ENCODE measurements at regions not wholly inside any gene's neighbourhood (a gene's known extent, or its start where the extent isn't known, plus 50 kb on each side); places are given as distances from the start of the nearest gene placed in this dataset.
"Not testable (repeated sequence)": the region's sequence is repeated elsewhere in the genome, so short reads cannot be mapped to it uniquely, and the experiment has no call there.

- DNase-seq = no peak
These were observed 116.5 kb upstream of the OTOS start for GRCh38 chr2:240256704-240257637.

GRCh38 chr2:240257940-240258580 lies 117.6 kb upstream of the OTOS start:
- DNase-seq = no peak

DNA sequence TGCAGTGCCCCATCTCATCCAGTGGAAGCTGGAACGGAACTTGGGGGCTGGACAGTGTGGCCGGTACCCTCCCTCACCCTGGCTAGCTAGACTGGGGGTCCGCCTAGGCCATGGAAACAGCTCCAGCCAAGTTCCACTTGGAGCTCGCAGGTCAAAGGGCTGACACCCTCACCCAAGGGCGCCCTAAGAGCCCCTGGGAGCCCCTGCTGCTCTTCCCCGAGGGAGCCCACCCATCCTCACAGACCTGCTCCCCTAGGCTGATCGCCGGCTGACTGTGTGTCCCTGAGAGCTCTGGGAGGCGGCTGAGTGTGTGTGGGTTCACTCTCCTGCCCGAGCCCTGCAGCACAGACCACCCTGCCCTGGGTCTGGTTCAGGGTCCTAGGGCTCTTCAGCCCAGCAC lies 118.2 kb upstream of the OTOS start:
- no peak for DNase-seq

GRCh38 chr2:240259201-240259923 lies 118.9 kb upstream of the OTOS start:
- no peak for DNase-seq

DNA sequence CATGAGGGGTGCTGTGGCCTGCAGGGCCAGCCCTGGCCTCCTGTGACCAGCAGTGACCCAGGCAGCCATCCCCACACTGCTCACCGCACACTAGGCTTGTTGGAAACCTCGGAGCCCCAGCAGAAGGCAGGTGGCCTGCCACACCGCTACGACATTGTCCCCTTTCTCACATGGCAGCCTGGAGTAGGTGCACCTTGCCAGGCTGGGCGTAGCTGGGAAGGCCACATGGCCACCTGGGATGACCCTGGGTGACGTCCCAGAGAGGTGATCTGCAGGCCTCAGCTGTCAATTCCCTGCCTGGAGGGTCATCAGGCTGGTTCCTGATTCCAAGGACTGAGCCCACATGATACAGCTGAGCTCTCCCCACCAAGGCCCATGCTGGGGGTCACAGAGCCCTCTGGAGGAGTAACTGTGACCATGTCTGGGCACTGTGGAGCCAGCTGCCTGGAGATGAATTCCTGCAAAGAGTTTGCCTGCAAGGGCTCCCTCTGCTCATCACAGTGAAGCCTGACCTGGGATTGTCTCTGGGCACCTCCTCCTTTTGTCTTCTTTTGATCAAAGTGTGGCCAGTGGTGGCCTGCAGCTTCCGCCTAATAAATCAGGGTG lies 119.6 kb upstream of the OTOS start:
- DNase-seq = no peak

- no peak for DNase-seq
These were observed 120.2 kb upstream of the OTOS start for GRCh38 chr2:240260664-240261063.

DNA sequence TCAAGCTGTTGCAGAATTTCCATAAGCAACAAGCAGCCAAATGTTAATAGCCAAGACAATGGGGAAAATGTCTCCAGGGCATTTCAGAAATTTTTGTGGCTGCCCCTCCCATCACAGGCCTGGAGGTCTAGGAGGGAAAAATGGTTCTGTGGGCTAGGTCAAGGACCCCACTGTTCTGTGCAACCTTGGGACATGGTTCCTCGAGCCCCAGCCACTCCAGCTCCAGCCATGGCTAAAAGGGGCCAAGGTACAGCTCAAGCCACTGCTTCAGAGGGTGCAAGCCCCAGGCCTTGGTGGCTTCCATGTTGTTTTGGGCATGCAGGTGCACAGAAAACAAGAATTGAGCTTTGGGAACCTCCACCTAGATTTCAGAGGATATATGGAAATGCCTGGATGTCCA lies 122.1 kb upstream of the OTOS start:
- not testable (repeated sequence) for DNase-seq

GRCh38 chr2:240269380-240269779 lies 128.9 kb upstream of the OTOS start:
- DNase-seq = no peak

GRCh38 chr2:240269886-240270285 lies 129.4 kb upstream of the OTOS start:
- DNase-seq = no peak

- no peak for DNase-seq
These were observed 131.4 kb upstream of the OTOS start for GRCh38 chr2:240271716-240272341.

DNA sequence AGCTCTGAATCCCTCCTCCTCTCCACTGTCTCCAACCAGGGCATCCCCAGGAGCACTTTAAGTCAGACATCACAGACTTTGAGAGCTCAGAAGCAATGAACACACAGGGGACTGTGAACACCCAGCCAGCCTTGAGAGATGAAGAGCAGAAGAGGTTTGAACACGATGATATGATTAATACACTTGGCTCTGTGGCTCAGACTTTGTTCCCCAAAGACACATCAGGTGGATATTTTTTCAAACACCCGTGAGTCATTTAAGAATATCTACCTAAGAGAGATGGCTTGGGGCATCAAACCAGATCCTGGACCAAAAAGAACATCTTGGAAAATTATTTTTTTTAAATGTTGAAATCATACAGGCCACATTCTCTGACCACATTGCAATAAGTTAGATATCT lies 134.9 kb upstream of the OTOS start:
- DNase-seq = no peak

DNA sequence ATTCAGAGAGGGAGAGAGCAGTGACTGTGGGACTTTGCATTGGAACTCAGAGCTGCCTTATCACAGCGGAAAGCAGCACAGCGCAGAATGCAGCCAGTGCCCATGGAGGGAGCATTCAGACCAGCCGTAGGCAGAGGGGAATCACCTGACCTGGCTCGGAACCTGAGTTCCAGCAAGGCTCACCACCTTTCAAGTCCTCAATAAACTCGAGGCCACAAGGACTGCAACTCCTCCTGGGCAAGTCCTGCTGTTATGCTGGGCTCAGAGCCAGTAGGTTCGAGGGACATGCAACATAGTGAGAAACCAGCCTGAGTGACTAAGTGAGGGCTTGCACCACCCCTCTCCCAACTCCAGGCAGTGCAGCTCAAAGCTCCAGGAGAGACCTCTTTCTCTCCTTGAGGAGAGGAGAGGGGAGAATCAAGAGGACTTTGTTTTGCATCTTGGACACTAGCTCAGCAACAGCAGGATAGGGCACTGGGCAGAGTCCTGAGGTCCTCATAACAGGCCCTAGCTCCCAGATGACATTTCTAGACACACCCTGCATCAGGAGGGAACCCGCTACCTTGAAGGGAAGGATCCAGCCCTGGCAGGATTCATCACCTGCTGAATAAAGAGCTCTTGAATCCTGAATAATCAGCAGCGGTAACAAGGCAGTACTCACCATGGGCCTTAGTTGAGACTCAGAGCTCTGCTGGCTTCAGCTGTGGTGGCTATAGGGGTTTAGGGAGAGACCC lies 136.8 kb upstream of the OTOS start:
- no peak for DNase-seq

DNA sequence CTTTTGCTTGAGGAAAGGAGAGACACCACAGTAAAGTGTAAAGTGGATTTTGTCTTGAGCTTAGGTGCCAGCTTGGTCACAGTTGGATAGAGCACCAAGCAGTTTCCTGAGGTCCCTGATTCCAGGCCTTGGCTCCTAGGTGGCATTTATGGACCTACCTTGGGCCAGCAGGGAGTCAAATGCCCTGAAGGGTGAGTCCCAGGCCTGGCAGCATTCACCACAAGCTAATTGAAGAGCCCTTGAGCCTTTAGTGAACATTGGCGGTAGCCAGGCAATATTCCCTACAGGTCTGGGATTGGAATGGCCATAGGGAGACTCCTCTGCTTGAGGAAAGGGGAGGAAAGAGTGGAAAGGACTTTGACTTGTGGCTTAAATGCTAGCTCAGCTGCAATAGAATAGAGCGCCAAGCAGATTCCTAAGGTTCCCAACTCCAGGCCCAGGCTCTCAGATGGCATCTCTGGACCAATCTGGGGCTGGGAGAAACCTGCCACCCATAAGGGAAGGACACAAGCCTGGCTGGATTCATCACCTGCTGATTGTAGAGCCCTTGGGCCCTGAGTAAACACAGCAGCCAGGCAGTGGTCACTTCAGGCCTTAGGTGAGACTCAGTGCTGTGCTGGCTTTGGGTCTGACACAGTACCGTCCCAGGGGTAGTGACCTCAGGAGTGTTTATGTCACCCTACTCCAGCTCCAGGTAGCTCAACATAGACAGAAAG lies 137.5 kb upstream of the OTOS start:
- DNase-seq = no peak

GRCh38 chr2:240278661-240279060 lies 138.2 kb upstream of the OTOS start:
- no peak for DNase-seq

DNA sequence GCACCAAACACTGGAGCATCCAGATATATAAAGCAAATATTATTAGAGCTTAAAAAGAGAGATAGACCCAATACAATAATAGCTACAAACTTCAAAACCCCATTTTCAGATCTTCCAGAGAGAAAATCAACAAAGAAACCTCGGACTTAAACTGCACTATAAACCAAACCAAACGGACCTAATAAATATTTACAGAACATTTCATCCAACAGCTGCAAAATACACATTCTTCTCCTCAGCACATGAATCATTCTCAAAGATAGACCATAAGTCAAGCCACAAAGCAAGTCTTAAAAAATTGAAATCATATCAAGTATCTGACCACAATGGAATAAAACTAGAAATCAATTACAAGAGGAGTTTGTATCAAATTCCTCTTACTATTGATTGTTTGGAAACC lies 140.2 kb upstream of the OTOS start:
- no peak for DNase-seq

- DNase-seq = no peak
These were observed 144.2 kb upstream of the OTOS start for GRCh38 chr2:240284503-240285259.

DNA sequence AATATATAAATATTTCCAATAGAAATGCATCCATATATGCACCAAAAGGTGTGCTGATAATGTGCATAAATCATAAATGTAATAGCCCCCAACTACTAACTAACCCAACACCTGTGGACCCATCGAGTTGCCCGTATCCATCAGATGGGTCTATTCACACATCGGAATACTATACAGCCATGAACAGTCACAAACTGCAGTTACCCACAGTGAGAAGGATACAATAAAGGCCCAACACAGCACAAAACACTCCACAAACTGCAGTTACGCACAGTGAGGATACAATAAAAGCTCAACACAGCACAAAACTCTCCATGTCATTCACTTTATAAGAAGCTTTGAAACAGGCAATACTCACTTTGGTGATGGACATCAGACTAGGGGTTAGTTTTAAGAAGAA lies 145.3 kb upstream of the OTOS start:
- DNase-seq = no peak

DNA sequence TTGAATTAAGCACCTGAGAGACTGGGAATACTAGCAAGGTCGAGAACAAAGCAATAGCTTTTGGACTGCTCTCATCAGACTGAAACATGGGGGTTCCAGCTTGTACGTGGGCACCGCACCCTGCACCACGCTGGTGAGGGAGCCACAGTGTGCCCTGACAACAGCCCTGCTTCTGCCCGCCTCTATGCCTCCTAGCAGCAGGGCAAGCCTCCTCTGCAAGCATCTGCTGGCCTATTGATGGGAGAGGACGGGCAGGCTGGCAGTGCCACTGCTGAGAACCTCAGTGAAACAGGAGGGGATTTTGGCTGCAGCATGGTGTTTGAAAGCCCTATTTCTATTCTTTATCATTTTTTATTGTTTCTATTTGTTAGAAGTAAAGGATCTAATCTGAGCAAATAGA lies 146.1 kb upstream of the OTOS start:
- no peak for DNase-seq

GRCh38 chr2:240287011-240287410 lies 146.6 kb upstream of the OTOS start:
- DNase-seq = no peak

DNA sequence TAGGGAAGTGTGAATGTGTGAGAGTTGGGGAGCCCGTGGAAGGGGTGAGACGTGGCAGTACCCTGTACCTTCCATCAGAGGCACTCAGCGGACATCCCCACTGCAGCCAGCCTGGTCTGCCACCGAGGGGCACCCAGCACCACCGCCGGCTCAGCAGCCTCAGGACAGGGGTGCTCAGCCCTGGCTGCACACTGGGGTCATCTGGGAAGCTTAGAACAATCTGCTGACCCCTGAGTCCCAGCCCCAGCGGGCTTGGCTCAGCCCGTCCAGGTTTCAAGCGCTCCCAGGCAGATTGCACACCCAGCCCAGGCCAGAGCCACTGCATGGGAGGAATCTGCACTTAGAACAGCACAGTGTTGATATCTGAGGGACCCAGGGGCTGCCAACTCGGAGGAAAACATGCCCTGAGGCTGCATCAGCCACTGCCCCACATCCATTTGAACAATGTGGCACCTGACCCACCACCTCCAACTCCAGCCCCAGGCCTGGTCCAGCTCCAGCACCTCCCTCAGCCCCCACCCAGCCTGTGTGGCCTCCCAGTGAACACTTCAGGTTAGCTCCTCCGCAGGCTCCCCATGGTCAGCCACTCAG lies 147.1 kb upstream of the OTOS start:
- DNase-seq = no peak

All from NCI-H524 treated with DMSO at 0.1 percent for 48 hours (cell line).